Superior temporal gyrus (tissue), 1 donor: ENCODE measurements at regions not wholly inside any gene's neighbourhood (a gene's known extent, or its start where the extent isn't known, plus 50 kb on each side); places are given as distances from the start of the nearest gene placed in this dataset.
"Not testable (repeated sequence)": the region's sequence is repeated elsewhere in the genome, so short reads cannot be mapped to it uniquely, and the experiment has no call there.

ENCODE experiments used
- DNase-seq: peaks from one replicate; pipeline ENCODE4 v3.0.0-alpha.2; 2016; ENCODE audit errors: extremely low spot score

DNA sequence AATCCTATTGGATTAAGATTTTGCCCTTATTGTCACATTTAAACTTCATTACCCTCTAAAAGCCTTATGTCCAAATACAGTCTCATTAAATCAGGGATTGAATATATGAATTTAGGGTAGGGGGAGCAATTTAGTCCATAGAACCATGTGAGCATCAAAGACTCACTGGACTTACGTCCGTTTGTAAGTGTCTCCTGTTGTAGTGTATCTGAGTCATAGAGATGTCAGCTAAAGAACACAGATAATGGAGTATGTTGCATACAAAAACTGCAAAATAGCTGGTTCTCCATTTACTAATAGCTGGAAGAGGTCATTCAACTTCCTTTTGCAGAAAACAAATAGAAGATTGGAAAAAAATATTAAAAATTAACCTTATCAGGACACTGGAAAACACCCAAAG is 599.1 kb upstream of the SOX9 start:
- DNase-seq: no peak

DNA sequence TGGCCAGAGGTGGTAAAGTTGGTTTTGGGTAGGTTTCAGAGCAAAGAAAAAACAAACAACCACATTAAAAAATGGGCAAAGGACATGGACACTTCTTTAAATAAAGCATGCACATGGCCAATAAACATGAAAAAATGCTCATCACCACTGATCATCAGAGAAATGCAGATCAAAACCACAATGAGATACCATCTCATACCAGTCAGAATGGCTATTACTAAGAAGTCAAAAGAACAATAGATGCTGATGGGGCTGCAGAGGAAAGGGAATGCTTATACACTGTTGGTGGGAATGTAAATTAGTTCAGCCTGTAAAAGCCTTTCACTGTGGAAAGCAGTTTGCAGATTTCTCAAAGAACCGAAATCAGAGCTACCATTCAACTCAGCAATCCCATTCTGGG is 598.4 kb upstream of the SOX9 start:
- no peak for DNase-seq

DNA sequence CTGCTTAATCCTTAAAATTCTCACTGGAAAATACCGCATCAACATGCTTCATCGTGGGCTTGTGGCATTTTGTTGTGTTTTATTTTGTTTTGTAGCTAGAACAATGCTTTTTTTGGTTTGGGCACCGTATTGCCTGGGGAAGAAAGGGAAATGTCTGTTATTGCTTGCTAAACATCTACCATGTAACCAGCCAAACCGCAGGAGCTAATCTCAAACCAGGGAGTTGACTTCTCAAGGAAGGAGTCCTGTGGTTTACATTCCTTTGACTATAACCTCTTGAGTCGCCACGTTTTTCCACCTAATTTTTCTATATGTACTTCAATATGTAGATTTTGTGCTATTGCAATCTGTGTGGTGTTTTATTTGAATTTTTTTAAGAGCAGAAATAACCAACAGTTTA is 593.5 kb upstream of the SOX9 start:
- no peak for DNase-seq

DNA sequence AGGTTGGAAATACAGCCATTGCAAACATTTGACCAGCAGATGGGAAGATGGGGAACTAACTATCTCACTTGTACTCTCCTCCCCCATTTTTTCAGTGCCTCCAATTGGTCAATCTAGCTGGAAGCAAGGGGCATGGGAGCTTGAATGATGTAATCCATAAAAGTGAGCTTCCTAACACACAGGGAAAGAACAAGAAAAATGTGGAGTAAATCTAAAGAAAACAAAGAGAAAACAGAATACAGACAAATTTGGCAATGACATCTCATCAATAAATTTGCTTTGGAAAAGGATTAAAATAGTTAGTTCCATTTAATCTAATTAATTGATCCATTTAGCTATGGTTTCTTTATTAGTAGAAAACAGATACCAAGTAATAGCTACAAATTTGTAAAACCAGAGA is 592.6 kb upstream of the SOX9 start:
- no peak for DNase-seq

DNA sequence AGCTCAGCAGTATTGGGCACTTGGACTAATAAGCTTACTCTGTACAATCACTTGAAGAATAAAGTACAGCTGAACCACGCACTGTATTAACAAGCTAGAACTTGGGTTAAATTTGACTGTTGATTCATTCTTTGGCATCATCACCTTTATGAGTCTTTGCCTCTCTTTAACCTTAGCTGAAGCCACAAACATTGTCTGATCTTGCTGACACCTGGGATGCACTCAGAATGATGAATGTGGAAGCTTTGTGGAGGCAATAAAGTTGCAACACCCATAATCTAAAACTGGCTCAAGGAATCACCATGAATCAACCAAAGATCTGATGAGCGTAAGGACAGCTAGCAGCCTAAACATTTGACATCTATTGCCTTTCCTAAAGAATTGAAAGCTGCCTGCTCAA is 590.6 kb upstream of the SOX9 start:
- DNase-seq: no peak

DNA sequence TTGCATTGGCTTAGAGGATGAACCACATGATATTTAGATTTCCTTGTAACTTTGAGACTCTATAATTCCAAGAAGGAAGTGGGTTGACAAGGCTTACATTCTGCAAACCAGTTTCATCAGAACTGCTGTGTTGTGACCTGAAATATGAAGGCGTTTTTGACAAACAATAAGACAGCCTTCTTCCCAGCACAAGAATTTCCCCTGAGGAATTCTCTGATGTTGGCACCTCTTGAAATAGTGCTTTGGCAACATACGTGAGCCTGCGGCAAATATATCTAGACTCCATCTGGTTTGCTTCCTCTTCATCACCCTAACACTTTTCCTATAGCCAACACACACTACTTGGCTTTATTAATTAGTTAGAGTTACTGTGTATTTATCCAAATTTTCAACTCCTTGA is 585.5 kb upstream of the SOX9 start:
- DNase-seq: no peak

DNA sequence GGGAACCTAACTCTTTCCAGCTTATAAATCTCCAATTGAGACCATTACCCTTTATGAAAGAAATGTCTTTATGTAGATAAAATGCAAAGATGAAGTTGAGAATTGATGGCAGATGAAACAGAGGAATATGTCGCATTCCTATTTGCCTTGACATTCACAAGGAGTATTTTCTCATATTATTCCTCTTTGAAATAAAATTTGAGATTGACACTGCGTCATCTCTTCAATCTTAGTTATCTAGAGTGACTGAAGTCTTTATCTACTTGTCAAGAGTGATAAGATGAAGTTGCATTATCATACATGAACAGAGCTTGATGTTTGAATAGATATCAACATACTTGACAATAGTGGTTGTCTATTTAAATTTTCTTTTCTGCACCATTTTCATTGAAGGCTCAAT is 574.4 kb upstream of the SOX9 start:
- no peak for DNase-seq

DNA sequence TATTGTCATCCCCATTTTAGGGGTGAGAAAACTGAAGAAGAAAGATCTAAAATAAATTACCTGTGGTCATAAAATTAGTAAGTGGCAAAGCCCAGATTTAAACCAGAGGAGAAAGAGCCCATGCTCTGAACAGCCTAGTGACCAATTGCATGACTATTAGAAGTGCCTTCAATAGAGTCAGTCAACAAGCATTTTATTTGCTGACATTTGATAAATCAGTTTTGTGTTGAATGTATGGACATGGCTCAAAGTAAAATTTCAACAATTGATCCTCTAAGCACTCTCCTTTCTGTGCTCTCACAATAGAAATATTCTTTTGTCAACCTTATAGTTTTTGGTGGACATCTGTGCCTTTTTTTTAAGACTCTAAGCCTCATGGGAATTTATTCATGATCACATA is 572.9 kb upstream of the SOX9 start:
- no peak for DNase-seq

DNA sequence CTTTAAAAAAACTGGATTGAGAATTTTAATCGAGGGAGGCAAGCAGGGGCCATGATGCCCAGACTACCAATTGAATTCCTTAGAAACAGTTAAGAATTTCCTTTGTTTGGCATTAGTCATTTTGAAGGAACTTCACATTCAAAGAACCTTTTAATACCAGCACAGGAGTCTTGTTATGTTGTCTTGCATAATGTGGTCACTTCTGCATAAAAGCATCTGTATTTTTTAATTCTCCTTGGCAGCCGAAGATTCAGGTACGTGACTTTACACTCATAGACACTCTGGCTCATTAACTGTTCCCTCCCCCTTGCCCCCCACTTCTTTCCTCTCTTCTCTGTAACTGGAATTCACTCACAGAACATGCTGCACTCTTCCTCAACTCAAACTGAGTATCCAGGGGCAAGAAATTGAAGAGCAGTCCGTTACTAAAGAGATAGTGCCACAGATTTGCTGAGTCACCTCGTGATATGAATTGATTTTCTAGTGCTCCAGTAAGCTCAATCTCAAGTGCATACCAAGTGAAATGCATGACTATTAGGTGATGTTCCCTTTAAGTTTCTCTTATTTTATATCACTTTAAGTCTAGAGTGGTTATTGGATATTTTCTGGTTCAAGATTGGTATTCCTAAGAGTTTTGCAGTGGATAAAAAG is 572.2 kb upstream of the SOX9 start:
- no peak for DNase-seq

DNA sequence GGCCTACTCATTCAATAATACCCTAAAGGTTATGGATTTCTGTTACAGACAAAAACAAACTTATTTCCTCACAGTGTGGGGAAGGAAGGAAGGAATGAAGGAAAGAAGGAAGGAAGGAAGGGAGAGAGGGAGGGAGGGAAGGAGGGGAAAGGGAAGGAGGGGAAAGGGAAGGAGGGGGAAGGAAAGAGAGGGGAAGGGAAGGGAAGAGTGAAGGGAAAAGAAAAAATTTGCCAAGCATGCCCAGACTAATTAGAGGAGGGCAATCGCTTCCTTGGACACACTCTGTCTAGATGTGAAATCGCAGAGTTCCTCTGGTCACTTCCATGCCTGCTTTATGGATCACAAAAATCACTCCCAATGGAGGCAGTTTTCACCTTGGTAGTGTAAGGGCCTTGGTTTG is 570.1 kb upstream of the SOX9 start:
- no peak for DNase-seq

DNA sequence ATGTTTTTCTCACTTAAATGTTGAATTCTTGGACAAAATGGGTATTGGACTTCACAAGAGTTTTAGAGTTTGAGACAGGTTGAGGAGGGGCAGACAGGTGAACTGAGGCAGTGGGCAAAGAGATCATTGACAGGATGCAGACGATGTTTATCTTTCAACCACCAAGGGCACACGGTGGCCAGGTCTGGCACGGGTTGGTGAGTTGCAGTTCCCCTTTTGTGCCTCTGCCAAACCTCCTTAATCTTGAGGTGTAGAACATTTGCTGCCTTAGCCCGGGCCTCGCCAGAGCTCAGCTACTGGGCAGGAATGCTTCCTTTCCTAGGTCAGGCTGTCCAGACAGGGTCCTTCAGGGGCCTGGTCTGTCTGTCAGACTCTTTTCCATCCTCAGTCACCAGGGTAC is 567.4 kb upstream of the SOX9 start:
- DNase-seq: no peak

DNA sequence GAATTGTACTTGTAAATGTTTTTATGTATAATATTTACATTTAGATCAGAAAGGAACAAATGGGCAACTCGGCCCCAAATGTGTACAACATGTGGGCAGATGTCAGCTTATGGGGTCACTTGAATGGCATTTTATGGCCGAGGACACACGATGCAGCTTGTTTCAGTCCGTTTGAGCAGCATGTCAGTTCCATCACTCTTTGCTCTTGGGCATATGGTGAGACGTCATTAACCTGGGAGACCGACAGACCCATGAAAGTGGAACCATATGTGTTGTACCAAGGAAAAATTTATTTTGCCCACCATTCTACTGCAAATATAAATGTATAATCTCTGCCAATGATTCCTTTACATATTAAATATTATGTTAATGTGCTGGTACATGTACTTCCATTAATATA is 561.9 kb upstream of the SOX9 start:
- DNase-seq: no peak

DNA sequence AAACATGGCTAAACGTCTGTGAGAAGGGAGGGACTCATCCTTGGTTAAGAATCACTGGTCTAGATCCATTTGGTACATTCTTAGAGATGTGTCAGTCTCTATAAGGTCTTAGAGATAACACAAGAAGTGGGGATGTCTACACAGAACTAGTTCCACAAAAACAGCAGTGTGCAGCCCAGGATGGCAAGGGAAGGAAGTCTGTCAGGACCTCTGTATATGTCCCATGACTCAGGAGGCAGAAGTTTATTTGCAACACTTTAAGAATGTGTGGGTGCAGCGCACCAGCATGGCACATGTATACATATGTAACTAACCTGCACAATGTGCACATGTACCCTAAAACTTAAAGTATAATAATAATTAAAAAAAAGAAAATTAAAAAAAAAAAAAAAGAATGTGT is 548.5 kb upstream of the SOX9 start:
- no peak for DNase-seq

DNA sequence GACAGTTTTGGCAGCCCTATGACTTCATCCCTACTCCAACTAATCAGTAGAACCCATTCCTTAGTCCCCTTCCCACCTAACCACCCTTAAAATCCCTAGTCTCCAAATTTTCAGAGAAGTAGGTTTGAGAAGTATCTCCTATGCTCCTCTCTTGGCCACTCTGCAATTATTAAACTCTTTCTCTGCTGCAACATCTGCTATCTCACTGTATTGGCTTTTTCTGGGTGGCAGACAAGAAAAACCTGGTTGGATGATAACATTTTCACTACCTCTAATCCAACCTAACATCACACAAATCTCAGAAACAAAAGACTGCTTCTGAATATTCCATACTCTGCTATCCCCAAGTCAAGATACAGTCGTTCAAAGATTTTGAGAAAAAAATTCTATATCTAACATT is 542.4 kb upstream of the SOX9 start:
- DNase-seq: no peak

DNA sequence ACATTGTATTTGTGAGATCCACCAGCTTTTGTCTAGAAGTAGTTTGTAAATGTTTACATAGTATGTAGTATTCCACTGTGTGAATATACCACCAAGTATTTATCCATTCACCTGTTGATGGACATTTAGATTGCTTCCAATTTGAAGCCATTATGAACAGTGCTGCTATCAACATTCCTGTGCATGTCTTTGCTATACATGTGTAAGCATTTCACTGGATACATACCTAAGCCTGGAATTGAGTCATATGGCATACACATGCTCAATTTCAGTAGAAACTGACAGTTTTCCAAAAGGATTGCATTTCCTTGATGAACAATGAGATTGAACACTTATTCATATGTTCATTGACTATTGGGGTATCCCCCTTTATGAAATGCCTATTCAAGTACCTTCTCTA is 540.6 kb upstream of the SOX9 start:
- DNase-seq: no peak

DNA sequence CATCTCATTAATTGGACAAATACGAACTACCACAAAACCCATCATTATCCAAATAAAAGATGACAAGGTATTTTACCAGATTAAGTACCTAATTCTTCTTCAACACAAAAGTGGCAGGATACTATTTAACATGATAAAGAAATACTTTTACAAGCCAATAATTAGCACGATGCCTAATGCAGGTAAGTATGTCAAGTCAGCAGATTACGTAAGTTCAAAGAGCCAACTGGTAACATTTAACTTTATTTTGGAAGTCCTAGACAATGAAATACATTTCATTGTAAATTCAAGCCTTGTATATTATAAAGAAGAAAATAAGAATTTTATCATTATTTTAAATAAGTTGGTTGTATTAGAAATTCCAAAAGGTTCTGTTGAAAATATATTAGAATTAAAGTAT is 535.3 kb upstream of the SOX9 start:
- DNase-seq: no peak

DNA sequence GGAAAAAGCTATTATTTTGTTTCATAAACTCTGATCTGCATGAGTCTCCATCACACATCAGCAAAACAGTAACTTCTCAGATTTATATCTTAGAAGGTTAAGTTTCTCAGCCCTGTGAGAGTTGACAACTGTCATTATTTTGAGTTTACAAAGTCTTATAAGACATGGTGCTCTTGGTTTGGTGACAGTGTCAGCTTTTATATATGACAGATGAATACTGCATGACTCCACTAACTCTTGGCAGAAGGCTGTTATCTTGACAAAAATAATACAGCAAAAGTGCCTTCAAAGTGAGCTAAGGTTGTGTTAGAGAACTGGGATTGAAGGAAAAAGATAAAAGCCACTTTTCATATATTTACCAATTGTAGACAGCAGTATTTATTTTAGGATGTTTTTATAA is 528.4 kb upstream of the SOX9 start:
- no peak for DNase-seq

DNA sequence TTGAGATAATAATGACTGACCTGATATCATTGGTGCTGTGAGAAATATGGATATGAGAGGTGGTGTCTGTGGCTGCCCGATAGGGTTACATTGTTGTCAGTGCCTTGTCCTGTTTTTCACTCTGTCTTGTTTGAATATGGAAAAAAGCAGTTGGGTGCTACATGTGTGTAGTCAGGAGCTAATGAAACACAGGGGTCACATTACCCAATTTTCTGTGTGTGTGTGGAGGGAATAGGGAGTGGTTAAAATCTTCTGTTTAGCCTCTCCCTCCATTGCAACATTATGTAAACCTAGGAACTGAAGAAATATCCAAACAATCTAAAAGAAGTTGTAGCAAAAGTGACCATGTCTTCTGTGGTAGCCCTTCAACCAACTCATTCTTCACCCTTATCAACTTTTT is 527.7 kb upstream of the SOX9 start:
- no peak for DNase-seq

DNA sequence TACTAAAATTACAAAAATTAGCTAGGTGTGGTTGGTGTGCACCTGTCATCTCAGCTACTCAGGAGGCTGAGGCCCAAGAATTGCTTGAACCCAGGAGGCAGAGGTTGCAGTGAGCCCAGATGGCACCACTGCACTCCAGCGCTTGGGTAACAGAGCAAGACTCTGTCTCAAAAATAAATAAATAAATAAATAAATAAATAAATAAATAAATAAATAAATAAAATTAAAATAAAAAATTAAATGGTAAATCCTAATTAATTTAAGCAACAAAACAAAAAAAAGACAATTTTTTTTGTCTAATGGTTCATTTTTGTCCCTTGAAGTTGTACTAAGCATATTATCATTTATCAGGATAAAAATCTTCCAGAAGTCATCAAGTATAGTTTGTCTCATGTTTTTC is 521.2 kb upstream of the SOX9 start:
- DNase-seq: not testable (repeated sequence)

DNA sequence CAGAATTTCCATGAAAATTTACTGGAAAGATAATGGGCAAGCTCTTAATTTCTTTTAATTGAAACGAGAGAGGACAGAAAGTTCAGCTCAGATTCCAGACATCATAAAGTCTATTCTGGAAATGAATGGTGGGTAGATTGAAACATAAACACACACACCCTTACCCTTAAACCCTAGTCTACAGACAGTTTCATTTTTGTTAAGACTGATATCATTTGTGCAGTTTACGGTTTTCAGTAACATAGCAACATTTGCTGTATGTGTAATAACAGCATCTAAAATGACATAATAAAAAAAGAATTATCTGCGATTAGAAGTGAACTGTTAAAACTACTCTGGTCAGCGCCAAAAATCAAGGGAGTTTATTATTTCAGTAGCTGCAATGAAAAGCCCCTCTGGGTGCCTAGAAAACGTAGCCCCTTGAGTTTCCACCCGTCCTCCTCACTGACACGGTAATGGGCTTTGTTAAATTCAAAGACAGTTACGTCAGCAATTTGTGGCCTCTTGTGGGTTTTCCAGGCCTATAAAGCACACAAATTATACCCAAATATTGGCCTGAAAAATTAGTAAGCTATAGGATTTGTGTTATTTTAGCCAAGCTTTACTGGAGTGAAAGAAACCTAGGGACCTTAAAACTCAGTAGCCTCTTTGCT is 520.6 kb upstream of the SOX9 start:
- DNase-seq: no peak

DNA sequence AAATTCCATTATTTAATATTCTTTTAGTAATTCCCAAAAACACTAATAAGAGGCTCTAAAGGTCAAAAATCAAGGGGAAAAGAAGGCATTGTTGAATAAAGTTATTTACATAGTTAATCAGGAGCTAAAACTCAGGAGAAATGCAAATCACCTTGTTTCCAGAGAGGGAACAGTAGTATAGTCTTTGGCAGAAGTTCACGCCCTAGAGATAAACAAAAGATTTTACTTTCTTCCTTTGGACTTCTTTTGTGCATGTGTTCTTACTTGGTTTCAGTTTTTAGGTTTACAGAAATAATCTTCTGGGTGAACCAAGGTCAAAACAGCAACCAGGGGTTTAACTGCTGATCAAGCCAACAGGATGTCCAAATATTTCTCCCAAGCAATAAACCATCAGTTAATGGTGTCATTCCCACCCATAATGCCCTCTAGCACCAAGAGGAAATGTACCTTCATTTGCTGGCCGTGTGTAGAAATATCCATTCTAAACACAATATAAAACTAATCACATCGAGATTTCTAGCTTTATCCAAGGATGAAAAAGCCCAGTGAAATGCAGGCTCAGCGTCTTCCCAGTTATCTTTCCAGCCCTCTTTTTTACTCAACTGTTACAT is 518.8 kb upstream of the SOX9 start:
- no peak for DNase-seq

DNA sequence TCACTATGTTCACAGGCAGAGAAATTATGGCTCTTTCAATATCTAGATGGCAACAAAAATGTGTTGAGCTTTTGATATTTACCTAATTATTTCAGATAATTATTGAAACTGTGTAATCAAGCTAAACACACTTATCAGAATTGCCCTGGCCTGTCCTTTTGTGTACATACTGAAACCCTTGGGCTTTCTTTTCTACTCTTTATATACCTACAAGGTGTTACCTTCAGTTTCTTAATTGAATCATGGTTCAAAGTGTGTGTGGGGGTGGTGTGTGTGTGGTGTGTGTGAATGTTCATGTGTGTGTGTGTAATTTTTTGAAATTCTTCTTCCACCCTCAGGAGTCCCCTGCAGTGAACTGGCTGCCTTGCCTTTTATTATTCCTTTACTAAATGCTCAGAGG is 506.8 kb upstream of the SOX9 start:
- no peak for DNase-seq

DNA sequence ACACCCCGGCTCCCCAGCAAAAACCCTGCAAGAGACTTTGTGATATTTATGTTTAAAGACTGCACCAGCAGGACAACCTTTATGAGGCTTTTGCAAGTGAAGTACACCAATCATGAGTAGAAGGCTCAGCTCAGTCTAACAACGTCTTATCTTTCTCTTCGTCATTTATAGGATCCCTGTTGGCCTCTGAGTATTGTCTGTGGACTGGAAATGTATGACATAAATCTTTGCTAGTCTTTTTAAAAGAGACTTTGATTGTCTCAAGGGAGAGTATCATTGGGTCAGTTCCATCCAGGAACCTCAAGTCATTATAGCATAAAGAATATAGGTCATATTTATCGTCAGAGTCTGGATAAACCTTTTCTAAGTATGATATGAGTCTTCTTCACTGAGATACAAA is 505.0 kb upstream of the SOX9 start:
- DNase-seq: no peak

DNA sequence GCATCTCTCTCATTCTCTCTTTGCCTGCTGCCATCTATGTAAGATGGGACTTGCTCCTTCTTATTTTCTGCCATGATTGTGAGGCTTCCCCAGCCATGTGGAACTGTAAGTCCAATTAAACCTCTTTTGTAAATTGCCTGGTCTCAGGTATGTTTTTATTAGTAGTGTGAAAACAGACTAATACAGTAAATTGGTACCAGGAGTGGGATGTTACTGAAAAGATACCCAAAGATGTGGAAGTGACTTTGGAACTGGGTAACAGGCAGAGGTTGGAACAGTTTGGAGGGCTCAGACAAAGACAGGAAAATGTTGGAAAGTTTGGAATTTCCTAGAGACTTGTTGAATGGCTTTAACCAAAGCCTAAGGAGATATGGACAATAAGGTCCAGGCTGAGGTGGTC is 503.1 kb upstream of the SOX9 start:
- DNase-seq: not testable (repeated sequence)
